Activated T-cell treated with anti-CD3 and anti-CD28 coated beads, Interleukin-2, amount 50 U/mL, for 24 hours (primary cell): ENCODE measurements at regions not wholly inside any gene's neighbourhood (a gene's known extent, or its start where the extent isn't known, plus 50 kb on each side); places are given as distances from the start of the nearest gene placed in this dataset.

Source experiments
- DNase-seq: peaks from one replicate; pipeline ENCODE4 v3.0.0-alpha.2; 2020
- H3K27ac Mint-ChIP-seq: 2 replicates; pipeline ENCODE4 v1.8.0; 2020; ENCODE audit warnings: mild to moderate bottlenecking, mixed read lengths
- H3K27me3 Mint-ChIP-seq: 2 replicates; pipeline ENCODE4 v1.8.0; 2020; ENCODE audit warnings: mixed read lengths
- H3K36me3 Mint-ChIP-seq: 2 replicates; pipeline ENCODE4 v1.8.0; 2020; ENCODE audit warnings: low read depth, mixed read lengths
- H3K4me1 Mint-ChIP-seq: 2 replicates; pipeline ENCODE4 v1.8.0; 2020; ENCODE audit warnings: low read depth, mixed read lengths
- H3K4me3 Mint-ChIP-seq: 2 replicates; pipeline ENCODE4 v1.8.0; 2020; ENCODE audit warnings: mild to moderate bottlenecking, moderate library complexity, mixed read lengths
- H3K9me3 Mint-ChIP-seq: 2 replicates; pipeline ENCODE4 v1.8.0; 2020; ENCODE audit warnings: mixed read lengths

- Mint-ChIP-seq H3K27me3 (peaks cover 3% of the 10 kb centered on the region), H3K9me3 (no peaks in the 10 kb centered on the region), H3K4me3 (no peak overlapping the region), H3K4me1 (no peaks in the 10 kb centered on the region), H3K36me3 (no peaks in the 10 kb centered on the region), H3K27ac (no peak overlapping the region)
- DNase-seq = no peak
These were observed 269.0 kb upstream of the C1orf87 start for GRCh38 chr1:60342569-60342968.

- no peak overlapping the region for H3K4me3 Mint-ChIP-seq
- no peaks in the 10 kb centered on the region for H3K36me3 Mint-ChIP-seq
- no peaks in the 10 kb centered on the region for H3K9me3 Mint-ChIP-seq
These were observed 267.7 kb upstream of the C1orf87 start for GRCh38 chr1:60341274-60341673.

GRCh38 chr1:60331647-60332046, 258.1 kb upstream of the C1orf87 start:
- no peak for DNase-seq
- Mint-ChIP-seq H3K9me3 (peaks cover 2% of the 10 kb centered on the region), H3K27me3 (no peaks in the 10 kb centered on the region), H3K4me3 (no peak overlapping the region), H3K4me1 (no peaks in the 10 kb centered on the region), H3K27ac (no peak overlapping the region), H3K36me3 (no peaks in the 10 kb centered on the region)

More at GRCh38 chr1:60341274-60341673, 267.7 kb upstream of the C1orf87 start:
- Mint-ChIP-seq H3K27ac (no peak overlapping the region), H3K4me1 (no peaks in the 10 kb centered on the region), H3K27me3 (peaks cover 3% of the 10 kb centered on the region)
- DNase-seq = no peak

- Mint-ChIP-seq H3K36me3 (no peaks in the 10 kb centered on the region), H3K9me3 (peaks cover 2% of the 10 kb centered on the region), H3K27ac (no peak overlapping the region), H3K27me3 (no peaks in the 10 kb centered on the region), H3K4me3 (no peak overlapping the region), H3K4me1 (no peaks in the 10 kb centered on the region)
- DNase-seq = no peak
These were observed 256.1 kb upstream of the C1orf87 start for GRCh38 chr1:60329651-60330050.

DNA sequence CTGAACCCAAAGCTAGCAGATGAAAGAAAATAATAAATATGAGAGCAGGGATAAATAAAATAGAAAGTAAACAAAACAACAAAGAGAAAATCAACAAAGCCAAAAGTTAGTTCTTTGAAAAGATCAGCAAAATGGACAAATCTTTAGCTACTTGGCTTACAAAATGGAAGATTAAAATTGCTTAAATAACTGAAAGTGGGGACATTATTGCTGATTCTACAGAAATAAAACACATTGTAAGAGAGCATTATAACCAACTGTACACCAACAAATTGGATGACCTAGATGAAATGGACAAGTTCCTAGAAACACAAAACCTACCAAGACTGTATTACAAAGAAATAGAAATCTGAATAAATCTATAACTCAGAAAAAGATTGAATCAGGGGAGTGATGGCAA, 238.3 kb upstream of the C1orf87 start:
- Mint-ChIP-seq H3K27ac (no peak overlapping the region), H3K4me1 (no peaks in the 10 kb centered on the region), H3K27me3 (peaks cover 1% of the 10 kb centered on the region), H3K4me3 (no peak overlapping the region), H3K36me3 (no peaks in the 10 kb centered on the region), H3K9me3 (no peaks in the 10 kb centered on the region)
- no peak for DNase-seq

DNA sequence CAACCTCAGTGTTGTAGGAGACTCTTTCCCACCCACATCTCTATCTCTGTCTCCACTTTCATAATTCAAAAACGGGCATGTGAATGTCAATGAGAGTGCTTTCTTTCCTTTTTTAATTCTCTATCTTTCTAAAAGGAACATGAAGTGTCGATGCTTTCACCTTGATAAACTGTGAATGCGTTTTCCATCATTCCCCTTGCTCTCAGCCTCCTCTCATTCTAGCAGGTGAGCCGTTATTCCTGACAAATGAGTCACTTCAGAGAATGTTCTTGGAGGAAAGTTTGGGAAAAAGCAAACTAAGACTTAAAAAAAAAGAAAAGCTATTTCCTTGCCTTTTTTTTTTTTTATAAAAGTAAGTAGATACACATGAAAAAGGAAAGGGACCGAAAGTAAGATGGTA, 226.0 kb upstream of the C1orf87 start:
- DNase-seq = no peak
- Mint-ChIP-seq H3K36me3 (no peaks in the 10 kb centered on the region), H3K27me3 (no peaks in the 10 kb centered on the region), H3K9me3 (peaks cover 10% of the 10 kb centered on the region), H3K4me3 (no peak overlapping the region), H3K4me1 (no peaks in the 10 kb centered on the region), H3K27ac (no peak overlapping the region)

DNA sequence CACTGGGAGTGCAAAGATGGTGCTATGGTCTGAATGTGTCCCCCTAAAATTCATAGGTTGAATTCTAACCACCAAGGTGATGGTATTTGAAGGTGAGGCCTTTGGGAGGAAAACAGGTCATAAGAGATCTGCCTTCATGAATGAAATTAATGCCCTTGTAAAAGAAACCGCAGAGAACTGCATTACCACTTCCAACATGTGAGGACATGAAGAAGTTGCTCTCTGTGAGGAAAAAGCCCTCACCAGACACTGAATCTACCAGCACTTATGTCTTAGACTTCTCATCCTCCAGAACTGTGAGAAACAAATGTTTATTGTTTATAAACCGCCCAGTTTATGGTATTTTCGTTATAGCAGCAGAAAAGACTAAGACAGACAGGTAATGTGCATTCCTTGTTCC, 224.7 kb upstream of the C1orf87 start:
- H3K27ac Mint-ChIP-seq = no peak overlapping the region
- H3K36me3 Mint-ChIP-seq = no peaks in the 10 kb centered on the region
- H3K27me3 Mint-ChIP-seq = no peaks in the 10 kb centered on the region
- no peak for DNase-seq
- H3K4me1 Mint-ChIP-seq = no peaks in the 10 kb centered on the region
- H3K4me3 Mint-ChIP-seq = no peak overlapping the region
- H3K9me3 Mint-ChIP-seq = peaks cover 3% of the 10 kb centered on the region

DNA sequence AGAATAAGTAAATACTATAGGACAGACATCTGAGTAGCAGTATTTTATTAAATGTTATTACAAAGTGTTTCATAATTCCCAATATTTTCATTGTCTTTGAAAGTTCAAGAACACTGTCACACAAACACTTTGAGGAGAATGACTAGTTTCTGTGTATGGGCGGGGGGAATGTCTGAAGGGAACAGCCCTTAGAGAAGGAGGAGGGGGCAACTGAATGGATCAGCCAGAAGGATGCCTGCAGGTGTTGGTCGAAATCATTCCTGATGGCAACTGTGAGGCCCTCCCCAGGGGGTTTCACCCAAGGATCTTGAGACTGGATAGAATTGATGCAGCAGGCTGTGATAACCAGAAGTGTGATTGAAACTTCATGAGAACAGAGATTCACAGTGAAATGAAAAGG, 223.2 kb upstream of the C1orf87 start:
- H3K4me3 Mint-ChIP-seq = no peak overlapping the region
- no peaks in the 10 kb centered on the region for H3K4me1 Mint-ChIP-seq
- H3K27ac Mint-ChIP-seq = no peak overlapping the region
- no peaks in the 10 kb centered on the region for H3K9me3 Mint-ChIP-seq
- DNase-seq = no peak
- no peaks in the 10 kb centered on the region for H3K27me3 Mint-ChIP-seq
- H3K36me3 Mint-ChIP-seq = no peaks in the 10 kb centered on the region

DNA sequence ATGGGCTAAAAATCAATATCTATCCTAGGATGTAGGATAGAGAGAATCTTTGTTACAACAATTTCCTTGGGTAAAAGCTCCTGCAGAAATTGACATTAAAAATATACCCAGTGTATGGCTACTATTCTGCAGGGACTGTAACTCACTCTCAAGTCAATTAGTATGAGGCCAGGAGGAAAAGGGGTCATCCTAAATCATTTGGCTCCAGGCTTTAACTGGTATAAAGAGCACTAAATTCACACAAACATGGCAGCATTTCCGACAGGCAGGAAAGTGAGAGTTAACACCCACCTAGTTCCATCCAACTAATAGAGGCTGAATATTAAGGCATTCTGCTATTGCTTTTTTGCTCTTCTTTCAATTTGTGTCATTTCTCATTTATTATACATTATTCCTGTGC, 218.6 kb upstream of the C1orf87 start:
- Mint-ChIP-seq H3K27me3 (no peaks in the 10 kb centered on the region), H3K4me3 (no peak overlapping the region), H3K27ac (no peak overlapping the region), H3K9me3 (no peaks in the 10 kb centered on the region), H3K4me1 (no peaks in the 10 kb centered on the region), H3K36me3 (no peaks in the 10 kb centered on the region)
- no peak for DNase-seq

- Mint-ChIP-seq H3K27me3 (no peaks in the 10 kb centered on the region), H3K4me1 (no peaks in the 10 kb centered on the region), H3K4me3 (no peak overlapping the region), H3K9me3 (no peaks in the 10 kb centered on the region), H3K36me3 (no peaks in the 10 kb centered on the region), H3K27ac (no peak overlapping the region)
- no peak for DNase-seq
These were observed 216.8 kb upstream of the C1orf87 start for GRCh38 chr1:60290393-60290792.

DNA sequence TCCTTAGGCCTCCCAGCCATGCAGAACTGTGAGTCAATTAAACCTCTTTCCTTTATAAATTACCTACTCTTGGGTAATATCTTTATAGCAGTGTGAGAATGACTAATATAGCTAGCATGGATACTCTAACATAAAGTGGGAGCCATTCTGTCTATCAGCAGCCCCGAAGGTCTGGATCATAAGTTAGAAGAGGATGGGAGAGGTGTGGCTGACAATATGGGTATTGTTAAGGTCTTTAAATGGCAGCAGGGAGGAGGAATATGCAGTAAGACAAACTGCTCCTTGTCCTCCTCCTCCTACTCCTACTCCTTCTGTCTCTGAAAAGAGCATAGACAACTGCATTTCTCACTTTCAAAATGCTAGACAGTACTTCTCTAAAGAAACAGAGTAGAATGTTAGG, 214.0 kb upstream of the C1orf87 start:
- Mint-ChIP-seq H3K4me1 (no peaks in the 10 kb centered on the region), H3K4me3 (no peak overlapping the region), H3K27me3 (no peaks in the 10 kb centered on the region), H3K36me3 (no peaks in the 10 kb centered on the region), H3K27ac (no peak overlapping the region), H3K9me3 (no peaks in the 10 kb centered on the region)
- no peak for DNase-seq

DNA sequence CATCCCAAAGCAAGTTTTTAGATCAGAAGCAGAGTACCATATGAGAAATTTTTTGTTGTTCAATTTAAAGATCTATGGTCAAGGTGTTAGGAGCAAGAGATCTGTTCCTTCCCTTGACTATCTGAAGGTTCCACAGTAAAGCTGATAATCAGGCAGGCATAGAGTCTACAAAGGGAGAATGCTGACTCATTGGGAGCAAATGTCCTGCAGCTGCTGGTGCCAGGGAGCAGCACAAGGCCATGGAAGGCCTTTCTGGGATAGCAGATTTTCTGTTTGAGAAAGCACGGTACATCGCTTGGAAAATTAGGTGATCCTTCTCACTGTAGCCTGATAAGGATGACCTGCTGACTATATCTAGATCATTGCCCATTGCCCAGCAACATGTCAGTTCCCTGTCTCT, 210.1 kb upstream of the C1orf87 start:
- no peak overlapping the region for H3K27ac Mint-ChIP-seq
- H3K36me3 Mint-ChIP-seq = no peaks in the 10 kb centered on the region
- peaks cover 8% of the 10 kb centered on the region for H3K4me1 Mint-ChIP-seq
- H3K4me3 Mint-ChIP-seq = no peak overlapping the region
- no peaks in the 10 kb centered on the region for H3K9me3 Mint-ChIP-seq
- H3K27me3 Mint-ChIP-seq = no peaks in the 10 kb centered on the region
- no peak for DNase-seq

GRCh38 chr1:60281360-60281932, 207.9 kb upstream of the C1orf87 start:
- Mint-ChIP-seq H3K27me3 (no peaks in the 10 kb centered on the region), H3K4me1 (peaks cover 8% of the 10 kb centered on the region), H3K4me3 (no peak overlapping the region), H3K27ac (no peak overlapping the region), H3K36me3 (no peaks in the 10 kb centered on the region), H3K9me3 (no peaks in the 10 kb centered on the region)
- no peak for DNase-seq

DNA sequence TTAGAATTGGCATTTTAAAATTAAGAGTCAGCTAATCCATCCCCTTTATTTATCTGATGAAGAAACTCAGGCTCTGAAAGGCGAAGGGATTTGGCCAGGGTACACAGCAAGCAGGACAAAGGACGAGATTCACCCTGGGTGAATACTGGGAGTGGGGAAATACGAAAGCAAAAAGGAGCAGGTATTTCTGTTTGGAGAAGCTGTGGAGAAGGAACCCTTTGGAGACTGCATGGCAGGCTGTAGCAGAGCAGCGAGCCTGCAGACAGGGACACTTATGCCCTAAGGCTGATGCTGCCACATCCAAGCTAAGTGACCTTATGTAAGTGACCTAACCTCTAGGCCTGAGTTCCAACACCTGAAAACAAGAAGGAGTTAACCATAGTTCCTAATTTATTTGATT, 207.2 kb upstream of the C1orf87 start:
- H3K9me3 Mint-ChIP-seq = no peaks in the 10 kb centered on the region
- H3K4me3 Mint-ChIP-seq = no peak overlapping the region
- no peaks in the 10 kb centered on the region for H3K36me3 Mint-ChIP-seq
- DNase-seq = no peak
- no peak overlapping the region for H3K27ac Mint-ChIP-seq
- peaks cover 8% of the 10 kb centered on the region for H3K4me1 Mint-ChIP-seq
- no peaks in the 10 kb centered on the region for H3K27me3 Mint-ChIP-seq

GRCh38 chr1:60280256-60280655, 206.7 kb upstream of the C1orf87 start:
- H3K27ac Mint-ChIP-seq = no peak overlapping the region
- no peak overlapping the region for H3K4me3 Mint-ChIP-seq
- H3K36me3 Mint-ChIP-seq = no peaks in the 10 kb centered on the region
- no peaks in the 10 kb centered on the region for H3K9me3 Mint-ChIP-seq
- DNase-seq = no peak
- H3K4me1 Mint-ChIP-seq = peaks cover 8% of the 10 kb centered on the region
- H3K27me3 Mint-ChIP-seq = no peaks in the 10 kb centered on the region

DNA sequence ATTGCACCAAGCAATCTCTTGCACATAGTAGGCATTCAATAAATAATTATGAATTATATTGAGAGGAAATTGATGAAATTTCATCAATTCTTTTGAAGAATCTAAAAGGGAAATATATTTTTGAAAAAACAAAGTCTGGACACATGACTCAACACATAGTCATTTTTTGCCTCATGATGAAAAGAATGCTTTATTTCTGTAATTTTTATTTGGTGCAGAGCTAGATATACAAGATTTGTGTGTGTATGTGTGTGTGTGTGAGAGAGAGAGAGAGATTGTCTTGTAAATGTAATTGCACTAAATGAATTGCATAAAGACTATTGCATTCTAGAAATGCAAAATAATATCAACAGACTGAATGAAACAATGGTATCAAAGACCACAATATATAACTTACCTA, 206.2 kb upstream of the C1orf87 start:
- H3K27me3 Mint-ChIP-seq = no peaks in the 10 kb centered on the region
- no peak for DNase-seq
- H3K36me3 Mint-ChIP-seq = no peaks in the 10 kb centered on the region
- H3K4me3 Mint-ChIP-seq = no peak overlapping the region
- peaks cover 8% of the 10 kb centered on the region for H3K4me1 Mint-ChIP-seq
- no peaks in the 10 kb centered on the region for H3K9me3 Mint-ChIP-seq
- no peak overlapping the region for H3K27ac Mint-ChIP-seq
